Psoas muscle (tissue), 7 donors: ENCODE measurements at regions not wholly inside any gene's neighbourhood (a gene's known extent, or its start where the extent isn't known, plus 50 kb on each side); places are given as distances from the start of the nearest gene placed in this dataset.
"Not testable (repeated sequence)": the region's sequence is repeated elsewhere in the genome, so short reads cannot be mapped to it uniquely, and the experiment has no call there.

ENCODE experiments used
- ATAC-seq, 4 donors: fragments of 200-7000 bp; cut with Tn5 transposase; one replicate each; pipeline ENCODE4 v1.9.1; 2020; ENCODE audit warnings: moderate library complexity in 3 of 4, mild to moderate bottlenecking in 2 of 4
- DNase-seq, 2 donors: peaks; one replicate each; pipeline ENCODE4 v3.0.0-alpha.2; 2020
- H3K27ac ChIP-seq: fragments of 200-600 bp; one replicate; pipeline ENCODE4 v1.8.0; 2022
- H3K27me3 ChIP-seq, 3 donors: fragments of 200-600 bp in 1 of 3; one replicate each; pipeline versions ENCODE4 v1.6.1 to v1.8.0; 2013 to 2022; ENCODE audit warnings: low read length in 2 of 3, mild to moderate bottlenecking in 2 of 3, moderate library complexity in 1 of 3; ENCODE audit not compliant: insufficient read depth in 3 of 3
- H3K36me3 ChIP-seq, 2 donors: fragments of 200-600 bp in 1 of 2; one replicate each; pipeline versions ENCODE4 v1.6.1 to v1.8.0; 2013 to 2022; ENCODE audit warnings: low read depth in 1 of 2, mild to moderate bottlenecking in 1 of 2, moderate library complexity in 1 of 2; ENCODE audit not compliant: insufficient read depth in 1 of 2
- H3K4me1 ChIP-seq: fragments of 200-600 bp; one replicate; pipeline ENCODE4 v1.8.0; 2022
- H3K4me3 ChIP-seq: fragments of 200-600 bp; one replicate; pipeline ENCODE4 v1.8.0; 2022; ENCODE audit warnings: mild to moderate bottlenecking
- H3K9me3 ChIP-seq: fragments of 200-600 bp; one replicate; pipeline ENCODE4 v1.8.0; 2022
- CTCF ChIP-seq: fragments of 200-600 bp; IDR thresholded peaks from one replicate; pipeline ENCODE4 v1.8.0; 2022; ENCODE audit warnings: antibody characterized with exemption
- WGBS, 3 donors: extraction: QIAGEN DNeasy Blood & Tissue Kit; methylation state at CpG; one replicate each; pipeline versions ENCODE4 v1.1.6 to v1.1.7; 2013; 5-methylcytosine and 5-hydroxymethylcytosine counted together
- intact Hi-C, 2 donors: fragments of 100-400 bp; cut with DNase I; formaldehyde crosslinking; loops; one replicate each; pipeline versions ENCODE4 v1.11.0 to v1.14.2; 2022
- donor health status: healthy with polysubstance abuse.
- donor health status: DM: no; HTN: no; CAD: no; lungs with moderate emphysema.
- donor health status: Bipolar disorder and iron deficiency.
- donor health status: healthy.
- donor health status: DM: yes; HTN: yes; CAD: no.
- donor health status: DM: no; HTN: no; CAD: no.
- donor health status: DM: yes; HTN: yes; CAD: no.

- no peak for ATAC-seq
- Histone ChIP-seq H3K4me1 (no peaks in the 10 kb centered on the region), H3K27me3 (peaks cover 0 to 5% (median 0%) of the 10 kb centered on the region in 3 donors), H3K9me3 (no peaks in the 10 kb centered on the region), H3K36me3 (no peaks in the 10 kb centered on the region), H3K4me3 (no peak overlapping the region), H3K27ac (no peak overlapping the region)
- TF ChIP-seq CTCF, result no peak
- WGBS, 3 donors, result 82 to 84% (median 82%) methylated on average over 4 of the region's 4 CpGs
- no peak for DNase-seq
- intact Hi-C loops, result no loop called here
These were observed 95.1 kb upstream of the CCBE1 start for GRCh38 chr18:59792353-59792752.

- H3K4me1 ChIP-seq, H3K36me3 ChIP-seq, H3K9me3 ChIP-seq, intact Hi-C loops, H3K27ac ChIP-seq, H3K4me3 ChIP-seq, DNase-seq, ATAC-seq, H3K27me3 ChIP-seq: not testable (repeated sequence)
- WGBS, 3 donors, result 94 to 96% (median 96%) methylated on average over 30 to 36 of the region's 36 CpGs
These were observed 93.2 kb upstream of the CCBE1 start for GRCh38 chr18:59790346-59790936.

GRCh38 chr18:59788791-59789106, 91.5 kb upstream of the CCBE1 start:
- DNase-seq (no peak), ATAC-seq (no peak)
- no peaks in the 10 kb centered on the region for H3K36me3 ChIP-seq
- H3K27me3 ChIP-seq, result no peaks in the 10 kb centered on the region
- intact Hi-C loops, result no loop called here
- no peaks in the 10 kb centered on the region for H3K9me3 ChIP-seq
- TF ChIP-seq CTCF, result no peak
- H3K4me1 ChIP-seq, result no peaks in the 10 kb centered on the region
- no peak overlapping the region for H3K27ac ChIP-seq
- no peak overlapping the region for H3K4me3 ChIP-seq
- 57 to 71% (median 66%) methylated on average over 2 of the region's 2 CpGs for WGBS, 3 donors

GRCh38 chr18:59787998-59788790, 91.0 kb upstream of the CCBE1 start:
- Histone ChIP-seq H3K4me3 (no peak overlapping the region), H3K36me3 (no peaks in the 10 kb centered on the region), H3K9me3 (no peaks in the 10 kb centered on the region), H3K27ac (no peak overlapping the region), H3K4me1 (no peaks in the 10 kb centered on the region), H3K27me3 (no peaks in the 10 kb centered on the region)
- DNase-seq (no peak), ATAC-seq (no peak)
- WGBS, 3 donors, result 35 to 39% (median 37%) methylated on average over 13 of the region's 13 CpGs
- TF ChIP-seq CTCF, result no peak
- intact Hi-C loops, result no loop called here

- no peaks in the 10 kb centered on the region for H3K4me1 ChIP-seq
- no peak for ATAC-seq
- DNase-seq, result no peak
- TF ChIP-seq CTCF, result no peak
- H3K27ac ChIP-seq, result no peak overlapping the region
- H3K9me3 ChIP-seq, result no peaks in the 10 kb centered on the region
- no peak overlapping the region for H3K4me3 ChIP-seq
- 46% methylated on average over 3 of the region's 3 CpGs for WGBS, 3 donors
- H3K36me3 ChIP-seq, result no peaks in the 10 kb centered on the region
- intact Hi-C loops, result no loop called here
- no peaks in the 10 kb centered on the region for H3K27me3 ChIP-seq
These were observed 87.5 kb upstream of the CCBE1 start for GRCh38 chr18:59784694-59785093.
